Glomerular visceral epithelial cell (primary cell): ENCODE measurements at regions not wholly inside any gene's neighbourhood (a gene's known extent, or its start where the extent isn't known, plus 50 kb on each side); places are given as distances from the start of the nearest gene placed in this dataset.
A peak's percentile ranks its signal among the peaks of the same experiment; 100 is the strongest.

Source experiments
- DNase-seq: peaks from one replicate; pipeline ENCODE4 v3.0.0-alpha.2; 2016; ENCODE audit errors: extremely low spot score

GRCh38 chr15:70473581-70474370, 289.6 kb downstream of the UACA start:
- DNase-seq = no peak

- DNase-seq = no peak
Measured at GRCh38 chr15:70471517-70471916, 291.8 kb downstream of the UACA start.

DNA sequence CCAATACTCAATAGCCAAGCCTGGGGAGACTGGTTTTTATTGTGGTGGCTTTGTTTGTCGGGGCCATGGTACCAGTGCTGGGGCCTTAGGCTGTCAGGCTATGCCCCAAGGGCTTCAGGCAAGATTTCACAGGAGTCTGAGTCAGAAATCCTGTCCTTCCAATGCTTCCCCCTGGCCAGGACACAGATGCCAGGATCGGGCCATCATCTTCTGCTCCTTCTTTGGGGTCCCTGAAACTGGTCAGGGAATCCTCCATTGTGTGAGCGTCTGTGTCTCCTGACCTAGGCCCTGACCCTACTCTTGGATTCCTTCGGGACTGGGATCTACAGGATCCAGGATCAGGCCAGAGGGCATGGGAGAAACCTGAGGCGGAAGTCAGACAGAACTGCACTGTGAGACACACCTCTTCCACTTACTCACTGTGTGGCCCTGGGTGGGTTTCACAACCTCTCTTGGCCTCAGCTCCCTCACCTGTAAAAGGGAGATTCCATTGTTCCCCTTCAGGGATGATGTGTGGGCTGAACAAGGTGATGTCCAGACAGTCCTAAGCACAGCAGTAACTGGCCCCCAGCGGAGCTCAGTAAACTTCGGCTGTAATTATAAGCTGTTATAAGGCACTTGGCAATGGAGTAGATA, 292.7 kb downstream of the UACA start:
- DNase-seq = no peak

DNA sequence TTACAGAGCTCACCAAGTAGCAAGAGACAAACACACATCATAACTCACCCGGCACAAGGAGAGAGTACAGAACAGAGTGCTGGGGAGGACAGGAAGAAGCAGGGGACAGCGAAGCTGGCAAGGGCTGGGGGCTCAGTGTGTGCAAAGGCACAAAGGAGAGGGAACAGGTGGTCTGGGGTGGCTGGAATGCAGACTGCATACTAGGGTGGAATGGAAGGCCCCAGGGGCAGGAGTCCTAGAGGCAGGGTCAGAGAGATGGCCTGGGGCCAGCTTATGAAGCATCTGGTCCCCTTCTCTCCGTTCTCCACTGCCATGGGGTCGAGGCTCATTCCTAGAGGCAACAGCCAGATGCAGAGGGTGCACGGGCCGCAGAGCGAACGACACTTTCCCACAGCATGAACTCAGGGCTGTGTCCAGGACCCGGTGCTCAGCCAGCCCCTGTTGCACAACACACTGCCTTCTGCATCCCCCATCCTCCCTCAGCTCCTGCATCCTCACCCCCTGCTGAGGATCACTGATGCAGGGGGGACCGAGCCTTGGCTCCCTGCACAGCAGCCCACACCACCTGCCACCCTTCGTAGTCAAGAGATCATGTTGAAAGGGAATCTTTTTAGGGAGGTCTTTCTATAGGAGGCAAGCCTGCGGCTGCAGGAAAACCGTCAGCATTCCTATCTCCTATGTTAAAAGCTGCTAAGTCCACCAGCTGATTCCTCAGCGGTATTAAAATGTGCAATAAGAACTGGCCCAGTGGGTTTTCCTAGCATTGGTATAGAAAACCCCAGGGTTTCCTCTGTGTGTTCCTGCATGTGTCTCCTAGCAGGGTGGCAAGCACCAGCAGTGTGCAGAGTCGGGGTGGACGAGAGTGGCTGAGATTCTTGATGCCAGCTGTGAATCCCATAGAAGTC, 293.5 kb downstream of the UACA start:
- DNase-seq = no peak

GRCh38 chr15:70469182-70469581, 294.2 kb downstream of the UACA start:
- no peak for DNase-seq

DNA sequence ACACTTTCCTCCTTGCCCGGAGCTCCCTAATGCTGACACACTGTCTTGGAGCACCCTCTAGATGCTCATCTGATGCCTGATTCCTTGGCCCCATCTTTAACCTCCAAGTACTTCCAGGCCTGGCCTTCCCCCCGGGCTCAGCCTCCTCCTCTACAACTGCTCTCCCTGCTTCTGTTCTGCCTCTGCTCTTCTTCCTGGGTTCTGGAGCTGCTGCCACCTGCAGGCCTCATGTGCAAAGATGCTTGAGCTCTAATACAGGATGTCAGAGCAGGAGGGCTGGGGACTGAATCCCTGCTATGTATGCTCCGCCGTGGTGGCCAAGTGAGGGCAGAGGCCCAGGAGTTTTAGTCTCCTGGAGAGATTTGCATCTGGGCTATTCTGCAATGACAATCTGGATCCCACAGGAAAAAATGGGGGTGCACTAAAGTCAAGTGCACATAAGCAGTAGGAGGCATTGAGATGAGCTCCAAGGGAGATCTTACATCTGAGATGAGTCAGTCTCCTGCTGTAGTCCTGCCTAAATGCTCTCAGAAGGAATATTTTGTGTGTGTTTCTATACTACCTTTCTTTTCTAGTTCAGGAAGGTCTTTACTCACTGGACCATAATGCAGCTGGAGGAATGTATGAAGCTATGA, 296.3 kb downstream of the UACA start:
- DNase-seq = peak; percentile 64

- no peak for DNase-seq
Measured at GRCh38 chr15:70466305-70466704, 297.1 kb downstream of the UACA start.

DNA sequence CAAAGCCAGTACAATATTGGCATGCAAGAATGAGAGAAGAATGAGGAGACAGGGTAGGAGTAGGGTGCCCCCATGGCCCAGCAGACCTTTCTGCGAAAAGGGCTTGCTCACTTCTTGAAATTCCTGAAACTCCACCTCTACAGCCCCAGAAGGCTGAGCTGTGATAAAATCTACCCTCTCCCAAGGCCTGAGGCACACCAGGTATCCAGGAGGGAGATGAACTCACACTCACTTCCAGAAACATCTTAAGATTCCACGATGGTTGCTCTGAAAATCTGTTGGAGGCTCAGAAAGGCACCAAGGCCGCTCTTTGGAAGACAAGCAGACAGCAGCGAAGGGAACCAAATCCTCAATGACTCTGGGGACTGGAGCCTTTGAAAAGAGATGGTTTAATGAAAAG, 297.5 kb downstream of the UACA start:
- no peak for DNase-seq

- no peak for DNase-seq
Measured at GRCh38 chr15:70463453-70463834, 299.9 kb downstream of the UACA start.

DNA sequence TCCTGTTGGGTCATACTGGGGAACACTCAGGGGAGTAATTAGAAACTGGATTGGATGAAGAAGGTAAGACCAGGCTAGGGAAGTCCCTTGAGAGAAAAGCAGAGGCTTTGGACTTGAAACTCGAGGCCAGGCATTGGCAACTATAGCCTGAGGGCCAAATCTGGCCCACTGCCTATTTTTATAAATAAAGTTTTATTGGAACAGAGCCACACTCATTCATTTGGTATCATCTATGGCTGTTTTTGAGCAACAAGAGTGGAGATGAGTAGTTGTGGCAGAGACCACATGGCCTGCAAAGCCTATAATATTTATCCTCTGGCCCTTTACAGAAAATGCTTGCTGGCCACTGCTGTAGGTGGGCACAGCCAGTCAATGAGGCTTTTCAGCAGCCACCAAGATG, 301.4 kb downstream of the UACA start:
- no peak for DNase-seq

DNA sequence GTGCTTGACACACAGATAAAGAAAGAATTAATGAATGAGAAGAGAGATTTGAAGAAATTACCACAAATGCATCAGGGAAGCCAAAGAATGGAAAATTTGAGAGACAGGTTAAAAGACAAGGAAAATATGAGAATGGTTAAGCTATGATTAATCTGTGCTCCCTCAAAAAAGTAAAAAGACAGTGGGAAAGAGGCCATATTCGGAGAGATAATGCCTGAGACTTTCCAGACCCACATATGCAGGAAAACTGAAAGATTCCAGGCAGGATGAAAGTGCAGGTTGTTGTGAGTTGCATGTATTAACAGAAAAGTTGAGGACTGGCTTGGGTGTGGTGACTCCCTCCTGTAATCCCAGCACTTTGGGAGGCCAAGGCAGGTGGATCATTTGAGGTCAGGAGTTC, 302.3 kb downstream of the UACA start:
- DNase-seq = no peak

DNA sequence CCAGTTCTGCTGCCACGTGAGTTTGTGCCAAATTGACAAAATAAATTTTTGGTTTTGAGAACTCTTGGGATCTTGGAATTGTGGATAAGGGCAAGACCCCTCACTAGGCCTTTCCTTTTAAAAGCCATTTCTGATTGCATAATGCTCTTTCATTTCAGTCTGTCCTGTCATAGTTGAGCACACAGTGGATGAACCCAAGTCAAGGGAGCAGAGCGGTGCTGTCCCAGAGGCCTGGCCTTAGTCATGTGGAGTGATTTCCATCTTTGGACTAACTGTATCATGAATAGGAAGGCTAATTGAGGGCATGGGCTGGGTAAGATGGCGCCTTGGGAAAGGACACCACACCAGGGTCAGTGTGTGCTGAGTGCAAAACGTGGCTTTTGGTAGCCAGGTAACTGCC, 304.0 kb downstream of the UACA start:
- DNase-seq = no peak

DNA sequence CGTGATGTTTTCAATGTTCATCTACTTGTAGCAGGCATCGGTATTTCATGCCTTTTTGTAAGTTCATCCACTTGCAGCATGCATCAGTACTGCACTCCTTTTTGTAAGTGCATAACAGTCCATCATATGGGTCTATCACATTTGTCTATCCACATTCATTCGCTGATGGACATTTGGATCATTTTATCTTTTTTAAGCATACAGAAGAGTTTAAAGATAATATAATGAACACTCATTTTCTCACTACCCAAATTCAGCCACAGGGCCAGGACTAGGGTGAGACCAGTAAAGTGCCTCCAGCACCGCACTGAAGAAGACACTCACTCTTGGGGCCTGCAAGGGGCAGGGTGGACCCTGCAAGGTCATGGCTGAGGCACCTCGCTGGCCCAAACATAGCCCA, 309.6 kb downstream of the UACA start:
- DNase-seq = no peak

DNA sequence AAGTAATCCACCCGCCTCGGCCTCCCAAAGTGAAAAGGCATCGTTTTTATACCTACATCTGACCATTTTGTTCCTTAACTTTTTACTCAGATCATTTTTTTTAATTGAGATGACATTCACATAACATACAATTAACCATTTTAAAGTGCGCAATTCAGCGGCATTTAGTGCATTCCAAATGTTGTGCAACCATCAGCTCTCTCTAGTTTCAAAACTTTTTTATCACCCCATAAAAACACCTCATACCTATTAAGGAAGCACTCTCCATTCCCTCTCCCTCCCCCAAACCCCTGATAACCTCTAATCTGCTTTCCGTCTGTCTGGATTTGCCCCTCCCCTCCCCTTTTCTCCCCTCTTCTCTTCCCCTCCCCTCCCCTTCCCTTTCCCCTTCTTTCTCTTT, 310.1 kb downstream of the UACA start:
- no peak for DNase-seq

- no peak for DNase-seq
Measured at GRCh38 chr15:70451821-70452653, 311.3 kb downstream of the UACA start.

DNA sequence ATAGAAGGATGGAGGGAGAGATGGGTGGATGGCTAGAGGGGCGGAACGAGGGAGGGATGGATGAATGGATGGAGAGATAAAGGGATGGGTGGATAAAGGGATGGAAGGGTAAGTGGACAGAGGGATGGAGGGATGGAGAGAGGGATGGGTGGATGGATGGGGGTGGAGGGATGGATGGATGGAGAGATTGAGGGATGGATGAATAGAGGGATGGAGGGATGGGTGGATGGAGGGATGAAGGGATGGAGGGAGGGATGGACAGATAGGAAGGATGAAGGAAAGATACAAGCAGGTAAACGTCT, 313.3 kb downstream of the UACA start:
- DNase-seq = no peak

GRCh38 chr15:70449311-70450141, 313.8 kb downstream of the UACA start:
- DNase-seq = no peak

- no peak for DNase-seq
Measured at GRCh38 chr15:70447928-70448698, 315.2 kb downstream of the UACA start.

DNA sequence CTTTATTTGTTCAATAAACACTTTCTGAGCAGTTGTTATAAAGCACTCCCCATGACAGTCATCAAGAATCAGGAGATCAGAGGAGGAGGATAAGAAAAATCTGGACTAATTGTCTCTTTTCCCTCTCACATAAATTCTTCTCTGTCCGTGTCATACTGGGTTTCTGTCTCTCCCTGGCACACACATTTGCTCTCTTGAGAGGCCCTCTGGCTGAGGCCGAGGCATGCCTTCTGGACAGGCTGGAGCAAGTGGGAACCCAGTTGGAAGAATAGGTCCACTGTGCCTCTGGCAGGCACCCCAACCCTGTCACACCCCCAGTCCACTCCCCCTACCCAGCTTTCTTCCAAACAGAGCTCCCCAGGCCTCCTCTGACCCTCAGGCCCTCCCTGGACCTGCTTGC, 315.8 kb downstream of the UACA start:
- DNase-seq = no peak

- DNase-seq = no peak
Measured at GRCh38 chr15:70447081-70447480, 316.3 kb downstream of the UACA start.
